Activated B cell treated with CpG ODN at 0.5 μM for 24 hours (primary cell): ENCODE measurements at regions not wholly inside any gene's neighbourhood (a gene's known extent, or its start where the extent isn't known, plus 50 kb on each side); places are given as distances from the start of the nearest gene placed in this dataset.

Source experiments
- ATAC-seq: fragments of 200-7000 bp; cut with Tn5 transposase; one replicate; pipeline ENCODE4 v1.10.0; 2021; ENCODE audit warnings: low read depth, mild to moderate bottlenecking, moderate library complexity
- CTCF ChIA-PET: fragments of 350-600 bp; sonication (Branson Sonifier 250); formaldehyde crosslinking; loops from one replicate; lab custom pipeline; 2021; ENCODE audit warnings: antibody characterized with exemption; lab: Charles Lee
- POLR2A ChIA-PET: fragments of 350-600 bp; sonication (Branson Sonifier 250); formaldehyde crosslinking; loops from one replicate; lab custom pipeline; 2021; ENCODE audit warnings: antibody characterized with exemption; lab: Charles Lee
- DNase-seq: peaks from one replicate; pipeline ENCODE4 v3.0.0; 2022
- H3K27ac Mint-ChIP-seq: one replicate; pipeline ENCODE4 v1.8.0; 2020; ENCODE audit warnings: mixed read lengths
- H3K27me3 Mint-ChIP-seq: one replicate; pipeline ENCODE4 v1.8.0; 2021; ENCODE audit warnings: mixed read lengths
- H3K36me3 Mint-ChIP-seq: one replicate; pipeline ENCODE4 v1.8.0; 2021; ENCODE audit warnings: low read depth, mixed read lengths
- H3K4me1 Mint-ChIP-seq: one replicate; pipeline ENCODE4 v1.8.0; 2021; ENCODE audit warnings: mixed read lengths
- H3K4me3 Mint-ChIP-seq: one replicate; pipeline ENCODE4 v1.8.0; 2020; ENCODE audit warnings: mild to moderate bottlenecking, mixed read lengths
- H3K9me3 Mint-ChIP-seq: one replicate; pipeline ENCODE4 v1.8.0; 2020; ENCODE audit warnings: mixed read lengths
- intact Hi-C: fragments of 100-400 bp; cut with micrococcal nuclease; formaldehyde crosslinking; loops from one replicate; pipeline ENCODE4 v1.15.1; 2024
- TF ChIP-seq, protein P1 (sequence below): fragments of 200-600 bp; IDR thresholded peaks from one replicate; pipeline ENCODE4 v1.8.0; 2022; ENCODE audit warnings: antibody characterized with exemption, mild to moderate bottlenecking

DNA sequence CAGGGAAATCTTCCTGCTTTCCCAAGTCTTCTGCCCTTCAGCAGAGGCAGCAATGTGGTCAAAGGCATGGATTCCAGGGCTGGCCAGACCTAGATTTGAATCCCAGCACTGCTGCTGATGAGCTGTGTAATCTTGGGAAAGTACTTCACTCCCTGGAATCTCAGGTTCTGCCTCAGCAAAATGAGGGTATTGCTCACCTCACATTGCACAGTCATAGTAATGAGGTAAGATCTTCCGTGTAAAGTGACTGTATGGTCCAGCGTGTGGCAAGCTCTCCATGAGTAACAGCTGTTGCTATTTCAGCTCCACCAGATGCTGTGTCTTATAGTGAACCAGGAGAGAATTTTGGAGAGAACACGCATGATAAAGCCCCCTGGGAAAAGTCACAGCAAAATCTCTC lies 56.1 kb upstream of the F3 start:
- no peak for DNase-seq
- no peak overlapping the region for H3K27ac Mint-ChIP-seq
- H3K9me3 Mint-ChIP-seq, result no peaks in the 10 kb centered on the region
- H3K27me3 Mint-ChIP-seq, result peaks cover 8% of the 10 kb centered on the region
- POLR2A ChIA-PET, result no interaction called here
- ATAC-seq, result no peak
- H3K4me1 Mint-ChIP-seq, result peaks cover 2% of the 10 kb centered on the region
- CTCF ChIA-PET, result no interaction called here
- no peaks in the 10 kb centered on the region for H3K36me3 Mint-ChIP-seq
- intact Hi-C loops, result no loop called here
- no peak overlapping the region for H3K4me3 Mint-ChIP-seq
- TF ChIP-seq, protein P1, sequence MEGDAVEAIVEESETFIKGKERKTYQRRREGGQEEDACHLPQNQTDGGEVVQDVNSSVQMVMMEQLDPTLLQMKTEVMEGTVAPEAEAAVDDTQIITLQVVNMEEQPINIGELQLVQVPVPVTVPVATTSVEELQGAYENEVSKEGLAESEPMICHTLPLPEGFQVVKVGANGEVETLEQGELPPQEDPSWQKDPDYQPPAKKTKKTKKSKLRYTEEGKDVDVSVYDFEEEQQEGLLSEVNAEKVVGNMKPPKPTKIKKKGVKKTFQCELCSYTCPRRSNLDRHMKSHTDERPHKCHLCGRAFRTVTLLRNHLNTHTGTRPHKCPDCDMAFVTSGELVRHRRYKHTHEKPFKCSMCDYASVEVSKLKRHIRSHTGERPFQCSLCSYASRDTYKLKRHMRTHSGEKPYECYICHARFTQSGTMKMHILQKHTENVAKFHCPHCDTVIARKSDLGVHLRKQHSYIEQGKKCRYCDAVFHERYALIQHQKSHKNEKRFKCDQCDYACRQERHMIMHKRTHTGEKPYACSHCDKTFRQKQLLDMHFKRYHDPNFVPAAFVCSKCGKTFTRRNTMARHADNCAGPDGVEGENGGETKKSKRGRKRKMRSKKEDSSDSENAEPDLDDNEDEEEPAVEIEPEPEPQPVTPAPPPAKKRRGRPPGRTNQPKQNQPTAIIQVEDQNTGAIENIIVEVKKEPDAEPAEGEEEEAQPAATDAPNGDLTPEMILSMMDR, result no peak

GRCh38 chr1:94596260-94596659 lies 54.7 kb upstream of the F3 start:
- H3K27ac Mint-ChIP-seq, result no peak overlapping the region
- TF ChIP-seq, protein P1, result no peak
- no peak for ATAC-seq
- peaks cover 8% of the 10 kb centered on the region for H3K27me3 Mint-ChIP-seq
- ChIA-PET POLR2A (no interaction called here), CTCF (no interaction called here)
- no peak for DNase-seq
- no peaks in the 10 kb centered on the region for H3K4me1 Mint-ChIP-seq
- H3K4me3 Mint-ChIP-seq, result no peak overlapping the region
- no peaks in the 10 kb centered on the region for H3K9me3 Mint-ChIP-seq
- no peaks in the 10 kb centered on the region for H3K36me3 Mint-ChIP-seq
- intact Hi-C loops, result no loop called here

DNA sequence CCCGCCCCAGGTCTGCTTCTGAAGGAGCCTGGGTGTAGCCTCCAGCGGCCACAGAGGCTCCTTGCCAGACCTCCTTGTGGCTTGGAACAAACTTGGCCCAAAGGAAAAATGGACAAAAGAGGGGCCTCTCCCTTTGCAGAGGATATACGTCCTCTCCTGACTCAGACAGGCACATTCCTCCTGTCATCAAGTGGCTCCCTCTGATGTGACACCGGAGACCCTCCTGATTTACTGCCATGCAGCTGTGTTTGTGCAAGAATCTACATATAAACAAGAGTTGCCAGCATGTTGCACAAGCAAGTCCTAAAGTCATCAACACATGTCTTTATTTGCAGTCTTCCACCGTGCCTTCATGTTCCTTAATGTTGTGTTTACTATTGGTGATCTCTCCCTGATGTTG lies 54.1 kb upstream of the F3 start:
- Mint-ChIP-seq H3K9me3 (no peaks in the 10 kb centered on the region), H3K4me3 (no peak overlapping the region), H3K27ac (no peak overlapping the region), H3K27me3 (peaks cover 4% of the 10 kb centered on the region), H3K36me3 (no peaks in the 10 kb centered on the region), H3K4me1 (no peaks in the 10 kb centered on the region)
- TF ChIP-seq, protein P1, result no peak
- CTCF ChIA-PET, result no interaction called here
- intact Hi-C loops, result no loop called here
- POLR2A ChIA-PET, result no interaction called here
- no peak for ATAC-seq
- DNase-seq, result no peak

- no peaks in the 10 kb centered on the region for H3K9me3 Mint-ChIP-seq
- ATAC-seq (no peak), DNase-seq (no peak)
- ChIA-PET POLR2A (no interaction called here), CTCF (no interaction called here)
- no peak overlapping the region for H3K4me3 Mint-ChIP-seq
- TF ChIP-seq, protein P1, result no peak
- H3K27ac Mint-ChIP-seq, result no peak overlapping the region
- no peaks in the 10 kb centered on the region for H3K36me3 Mint-ChIP-seq
- H3K4me1 Mint-ChIP-seq, result no peaks in the 10 kb centered on the region
- H3K27me3 Mint-ChIP-seq, result peaks cover 1% of the 10 kb centered on the region
- intact Hi-C loops, result no loop called here
These were observed 52.1 kb upstream of the F3 start for GRCh38 chr1:94593611-94594010.

DNA sequence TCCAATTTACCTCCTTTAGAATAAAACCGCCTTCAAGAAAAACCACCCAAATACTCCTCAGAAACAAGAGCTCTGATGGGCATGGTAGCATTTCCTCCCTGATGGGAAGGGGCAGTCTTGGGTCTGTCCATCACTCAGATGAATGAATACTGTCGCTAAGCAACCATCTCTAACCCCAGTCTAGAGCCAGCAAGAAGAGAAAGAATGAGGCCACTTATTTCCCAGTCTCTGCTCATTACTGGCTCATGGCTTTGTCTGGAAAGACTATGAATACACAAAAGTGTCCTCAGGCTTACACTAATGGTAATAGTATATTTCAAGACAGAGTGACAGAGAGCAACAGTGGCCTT lies 51.0 kb upstream of the F3 start:
- Mint-ChIP-seq H3K27me3 (peaks cover 3% of the 10 kb centered on the region), H3K27ac (no peak overlapping the region), H3K4me3 (no peak overlapping the region), H3K9me3 (no peaks in the 10 kb centered on the region), H3K36me3 (no peaks in the 10 kb centered on the region), H3K4me1 (no peaks in the 10 kb centered on the region)
- POLR2A ChIA-PET, result no interaction called here
- ATAC-seq (no peak), DNase-seq (no peak)
- TF ChIP-seq, protein P1, result no peak
- intact Hi-C loops, result no loop called here
- CTCF ChIA-PET, result no interaction called here
